ENCODE measurements at regions not wholly inside any gene's neighbourhood (a gene's known extent, or its start where the extent isn't known, plus 50 kb on each side); places are given as distances from the start of the nearest gene placed in this dataset.
"Not testable (repeated sequence)": the region's sequence is repeated elsewhere in the genome, so short reads cannot be mapped to it uniquely, and the experiment has no call there.

DNA sequence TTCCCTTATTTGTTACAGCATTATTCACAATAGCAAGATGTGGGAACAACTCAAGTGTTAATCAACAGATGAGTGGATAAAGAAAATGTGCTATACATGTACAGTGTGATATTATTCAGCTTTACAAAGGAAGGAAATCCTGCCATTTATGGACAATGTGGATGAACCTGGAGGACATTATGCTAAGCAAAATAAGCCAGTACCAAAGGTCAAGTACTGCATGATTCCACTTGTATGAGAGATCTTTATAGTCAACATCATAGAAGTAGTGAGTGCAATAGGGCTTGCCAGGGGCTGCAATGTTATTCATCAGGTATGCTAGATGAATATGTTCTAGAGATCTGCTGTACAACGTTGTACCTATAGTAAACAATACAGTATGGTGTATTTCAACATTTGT is 138.5 kb upstream of the AGR3 start:
- DNase-seq: no peak

DNA sequence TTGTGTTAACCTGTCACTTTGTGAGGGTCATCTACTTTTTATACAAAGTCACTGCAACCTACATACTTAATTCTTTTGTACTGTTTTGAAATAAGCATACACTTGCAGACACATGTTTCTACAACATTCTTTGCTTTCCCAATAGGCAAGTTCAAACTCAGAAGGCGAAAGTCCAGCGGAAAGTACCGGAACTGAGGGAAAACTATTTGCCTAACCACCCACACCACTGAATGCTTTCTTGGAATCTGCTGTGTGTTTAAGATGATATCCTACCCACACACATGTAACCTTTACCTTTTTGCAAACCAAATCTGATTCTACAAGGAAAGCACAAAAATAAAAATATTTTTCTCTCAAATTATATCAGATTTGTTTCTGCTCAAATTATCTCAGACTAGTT is 139.4 kb upstream of the AGR3 start:
- no peak for DNase-seq

DNA sequence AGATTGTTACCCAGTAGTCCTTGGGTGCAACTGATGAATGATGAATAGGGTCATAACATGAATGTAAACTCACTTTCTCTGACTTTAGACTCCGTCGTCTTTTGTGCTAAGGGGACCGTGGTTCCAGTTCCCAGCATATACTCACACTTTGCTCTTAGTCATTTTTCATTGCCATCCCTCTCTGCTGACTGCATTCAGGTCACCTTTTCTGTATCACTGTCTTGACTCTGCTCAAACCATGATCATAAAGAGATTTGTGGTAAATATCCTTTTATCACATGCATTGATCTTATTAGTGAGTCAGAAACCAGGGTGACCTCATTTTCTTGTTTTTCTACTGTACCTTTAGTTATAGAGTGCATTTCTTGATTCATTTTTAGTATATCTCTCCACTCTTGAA is 141.1 kb upstream of the AGR3 start:
- DNase-seq: no peak

DNA sequence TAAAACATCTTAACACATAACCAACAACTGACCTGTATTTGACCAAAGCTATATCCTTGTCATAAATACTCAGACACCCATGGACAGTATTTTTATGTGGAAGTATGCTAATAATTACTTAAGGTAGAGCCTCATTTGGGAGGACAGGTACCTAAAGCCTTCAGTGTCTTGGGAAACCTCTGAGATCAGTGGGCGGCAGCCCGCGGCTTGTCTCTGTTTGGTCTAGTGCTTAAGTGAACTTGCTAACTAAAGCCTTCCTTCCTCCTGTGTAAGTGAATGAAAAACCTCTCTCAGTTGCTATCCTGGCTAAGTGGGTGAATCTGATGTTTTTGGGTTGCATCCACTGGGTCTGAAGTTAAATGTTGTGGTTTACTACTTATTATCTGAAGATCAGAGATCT is 144.5 kb upstream of the AGR3 start:
- no peak for DNase-seq

DNA sequence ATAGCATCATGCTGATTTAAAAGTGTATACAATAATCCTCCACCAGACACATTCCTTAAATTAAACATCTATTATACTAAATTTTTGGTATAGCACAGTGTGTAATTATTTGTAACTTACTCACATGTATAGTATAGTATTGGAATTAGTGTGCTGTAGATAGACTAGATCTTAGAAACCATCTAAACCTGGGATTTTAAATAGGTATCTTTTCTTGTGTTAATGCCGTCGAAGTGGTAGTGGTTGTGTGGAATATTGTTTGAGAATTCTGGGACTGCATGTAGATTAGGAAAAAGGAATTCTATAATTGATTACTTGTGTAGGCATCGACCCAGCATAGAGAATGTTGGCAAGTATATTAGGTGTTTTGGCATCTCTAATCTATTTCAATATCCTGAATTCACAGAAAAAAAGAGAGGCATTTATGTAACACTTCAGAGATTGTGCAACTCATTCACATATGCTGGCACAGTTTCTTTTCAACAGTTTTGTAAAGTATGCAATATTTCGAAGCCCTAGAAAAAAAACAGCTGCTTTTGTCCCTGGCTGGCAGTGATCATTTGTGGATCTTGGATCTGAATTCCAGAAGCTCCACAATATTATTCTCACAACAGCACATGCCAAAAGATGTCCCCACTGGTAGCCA is 145.5 kb upstream of the AGR3 start:
- DNase-seq: no peak

DNA sequence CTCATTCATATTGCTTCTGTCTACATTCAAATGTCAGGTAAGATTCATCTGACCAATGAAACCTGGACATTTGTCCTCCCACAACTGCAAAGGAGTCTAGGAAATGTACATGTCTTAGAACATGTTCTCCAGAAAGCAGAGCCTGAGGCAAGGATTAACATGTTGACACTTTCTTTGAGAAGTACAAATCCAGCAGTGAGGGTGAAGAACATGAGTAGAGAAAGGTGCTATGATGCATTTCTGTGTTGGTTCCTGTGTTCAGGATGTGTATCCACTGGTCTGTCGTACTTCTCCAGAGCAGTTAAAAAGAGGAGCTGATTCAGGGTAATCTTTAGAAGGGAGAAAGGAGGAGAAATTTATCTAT is 146.0 kb upstream of the AGR3 start:
- no peak for DNase-seq

DNA sequence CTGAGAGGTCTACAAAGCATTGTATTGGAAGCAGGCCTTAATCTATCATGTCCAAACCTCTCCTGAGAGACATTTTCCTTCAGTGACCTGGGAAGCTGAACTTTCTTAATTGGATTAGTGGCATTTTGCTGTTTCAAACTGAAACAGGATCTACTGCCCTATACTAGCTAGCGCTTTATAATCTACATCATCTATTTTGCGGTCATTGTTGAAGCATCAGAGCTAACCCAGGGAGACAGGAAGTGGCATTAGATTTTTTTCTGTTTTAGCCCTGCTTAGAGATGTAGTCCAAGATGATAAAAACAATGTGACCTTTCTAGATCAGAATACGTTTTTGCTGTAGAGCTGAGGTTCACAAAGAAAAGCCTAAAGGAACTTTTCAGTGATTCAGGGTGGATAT is 147.4 kb upstream of the AGR3 start:
- no peak for DNase-seq

DNA sequence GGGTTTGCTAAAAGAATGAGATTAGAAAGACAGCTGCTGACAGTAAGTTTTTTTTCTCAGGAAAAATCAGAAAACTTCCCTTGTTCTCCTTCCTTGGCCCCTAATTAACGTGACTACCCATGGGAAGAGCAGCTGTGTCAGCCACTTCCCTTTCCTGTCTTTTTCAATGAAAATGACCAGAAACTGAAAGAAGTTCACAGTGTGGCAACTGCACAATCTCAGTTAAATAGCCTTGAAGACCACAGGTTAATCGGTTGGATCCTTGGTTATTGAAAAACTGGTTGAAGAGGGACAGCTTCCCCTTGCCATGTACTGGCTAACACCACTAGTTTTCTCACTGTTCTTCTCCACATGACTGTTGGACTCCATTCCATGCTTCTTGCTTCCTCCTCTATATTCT is 148.8 kb upstream of the AGR3 start:
- no peak for DNase-seq

DNA sequence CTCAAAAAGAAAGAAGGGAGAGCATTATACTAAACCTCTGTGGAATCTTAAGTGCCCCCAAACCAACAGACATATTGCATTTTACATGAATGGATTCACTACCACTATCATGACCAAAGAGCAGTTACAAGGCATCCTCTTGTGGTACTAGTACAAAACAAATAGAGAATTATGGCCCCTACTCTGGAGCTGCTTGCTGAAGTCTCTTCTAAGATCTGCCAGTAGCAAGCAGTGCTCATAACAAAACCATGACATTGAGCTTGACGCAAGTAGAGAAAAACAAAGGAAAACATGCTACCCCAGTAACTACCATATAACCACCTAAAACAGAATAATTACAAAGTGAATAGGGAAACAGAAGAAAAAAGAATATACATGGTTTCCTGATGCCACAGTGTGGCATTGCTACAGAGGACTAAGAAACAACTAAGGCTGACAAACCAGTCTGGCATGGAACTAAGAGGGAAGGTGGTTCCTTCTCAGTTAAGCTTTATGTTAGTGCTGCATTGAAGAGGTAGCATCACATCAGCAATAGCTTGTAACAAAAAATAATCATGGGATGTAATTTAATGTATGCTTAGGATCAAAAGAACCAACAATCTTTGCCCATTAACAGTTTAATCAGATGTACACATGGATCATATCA is 150.2 kb upstream of the AGR3 start:
- DNase-seq: no peak

DNA sequence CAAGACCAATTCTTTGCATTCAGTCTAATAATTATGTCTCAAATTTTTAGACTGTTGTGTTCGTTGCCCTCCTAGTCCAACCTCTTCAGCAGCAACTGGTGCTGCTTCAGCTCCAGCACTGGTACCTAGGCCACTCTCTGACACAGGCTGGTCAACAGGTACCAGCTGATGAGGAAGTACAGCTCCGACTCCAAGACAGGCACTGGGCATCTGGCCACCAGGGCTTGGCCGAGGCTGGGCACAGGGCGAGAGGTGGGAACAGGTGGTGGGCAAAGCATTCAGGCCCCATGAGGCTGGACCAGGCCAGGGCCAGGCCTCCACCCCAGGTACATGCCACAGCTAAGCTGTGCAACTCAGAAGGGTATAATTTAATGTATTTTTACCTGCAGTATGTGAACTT is 151.5 kb upstream of the AGR3 start:
- DNase-seq: no peak

DNA sequence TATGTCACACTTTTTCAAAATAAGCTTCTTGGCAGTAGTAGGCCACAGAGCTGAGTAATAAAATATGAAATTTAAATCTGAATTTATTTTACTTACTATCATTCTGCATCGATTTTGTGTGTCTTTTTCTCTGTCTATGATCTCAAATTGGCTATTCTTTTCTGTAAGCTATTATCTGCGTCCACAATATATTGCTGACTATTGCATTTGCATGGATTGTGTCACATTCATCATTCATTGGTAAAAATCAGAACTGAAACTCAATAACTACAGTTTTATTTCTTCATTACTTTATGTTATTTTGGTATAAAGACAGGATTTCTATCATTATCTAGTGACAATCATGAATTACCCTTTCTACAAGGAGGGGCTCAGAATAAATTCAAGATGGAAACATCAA is 154.8 kb upstream of the AGR3 start:
- DNase-seq: no peak

DNA sequence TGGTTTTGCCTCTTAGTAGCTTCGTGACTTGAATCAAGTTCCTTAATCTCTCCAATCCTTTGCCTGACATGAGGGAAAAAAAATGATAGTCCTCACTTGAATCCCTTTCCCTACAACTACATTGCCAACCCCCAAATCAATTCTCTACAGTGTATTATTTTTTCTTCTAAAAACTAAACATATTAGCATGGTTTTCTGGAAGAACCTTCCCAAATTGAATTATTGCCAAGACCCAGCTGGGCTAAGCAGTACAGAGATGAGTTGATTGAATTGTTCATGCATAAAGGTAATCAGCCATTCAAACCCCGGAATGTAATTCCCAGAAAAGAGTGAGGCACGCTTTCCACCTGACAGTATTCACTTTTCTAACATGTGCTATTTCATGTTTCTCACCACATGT is 155.6 kb upstream of the AGR3 start:
- no peak for DNase-seq

DNA sequence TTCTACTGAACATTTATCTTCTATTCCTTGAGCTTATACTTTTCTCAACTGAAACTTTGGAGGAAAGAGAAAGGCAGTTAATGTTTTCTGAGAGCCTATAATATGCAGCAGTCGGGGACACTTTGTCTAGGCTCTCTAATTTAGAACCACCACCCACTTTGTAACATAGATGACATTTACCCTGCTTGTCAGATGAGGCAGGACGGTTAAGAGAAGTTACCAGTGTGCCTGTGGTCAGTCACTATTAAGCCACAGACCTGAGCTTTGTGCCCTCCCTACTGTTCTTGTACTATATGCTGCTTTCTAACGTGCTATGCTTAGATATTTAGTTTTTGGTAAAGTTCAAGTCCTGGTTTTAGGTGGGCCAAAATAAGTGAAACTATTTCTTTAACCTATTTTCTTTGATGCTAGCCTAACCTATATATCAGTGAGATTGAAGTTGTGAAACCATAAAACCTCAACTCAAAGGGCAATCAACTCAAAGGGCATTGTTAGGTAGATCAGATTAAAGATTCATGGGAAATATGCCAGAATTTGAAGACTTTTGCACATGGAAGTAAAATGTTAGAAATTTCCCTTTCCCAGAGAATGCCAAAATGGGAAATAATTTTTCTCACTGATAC is 156.5 kb upstream of the AGR3 start:
- DNase-seq: no peak

DNA sequence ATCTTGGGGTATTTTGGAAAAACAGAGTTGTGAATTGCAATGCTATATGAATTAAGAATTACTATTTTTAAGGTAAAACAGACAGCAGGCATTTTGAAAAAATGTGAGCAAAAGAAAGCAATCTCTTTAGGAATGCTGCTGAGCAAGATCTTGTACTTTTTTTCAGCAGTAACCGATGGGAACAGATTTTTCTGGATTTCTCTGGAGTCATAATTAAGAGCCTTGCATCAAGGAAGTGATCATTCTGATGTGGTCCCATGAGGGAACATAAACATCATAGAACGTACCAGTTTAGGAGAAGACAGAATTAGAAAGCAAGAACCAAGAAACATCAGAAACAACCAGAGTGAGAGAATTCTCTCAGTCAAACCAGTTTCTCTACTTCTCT is 157.0 kb upstream of the AGR3 start:
- no peak for DNase-seq

DNA sequence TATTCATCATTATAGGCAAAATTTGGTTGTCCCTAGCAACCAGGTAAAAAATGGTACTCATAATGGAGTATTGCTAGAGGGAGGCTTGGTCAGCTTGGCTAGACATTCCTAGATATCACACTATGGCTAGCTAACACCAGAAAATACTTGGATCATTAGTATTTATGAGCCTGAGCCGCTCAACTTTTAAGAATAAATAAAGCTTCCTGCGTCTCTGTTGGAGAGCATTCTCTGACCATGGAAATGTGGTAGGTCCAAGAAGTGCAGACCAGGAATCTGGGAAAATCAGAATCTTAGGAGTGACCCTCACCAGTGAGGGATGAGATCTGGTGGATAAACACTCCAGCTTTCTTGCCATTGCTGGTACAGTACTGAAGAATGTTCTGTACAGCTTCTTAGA is 157.6 kb upstream of the AGR3 start:
- no peak for DNase-seq

DNA sequence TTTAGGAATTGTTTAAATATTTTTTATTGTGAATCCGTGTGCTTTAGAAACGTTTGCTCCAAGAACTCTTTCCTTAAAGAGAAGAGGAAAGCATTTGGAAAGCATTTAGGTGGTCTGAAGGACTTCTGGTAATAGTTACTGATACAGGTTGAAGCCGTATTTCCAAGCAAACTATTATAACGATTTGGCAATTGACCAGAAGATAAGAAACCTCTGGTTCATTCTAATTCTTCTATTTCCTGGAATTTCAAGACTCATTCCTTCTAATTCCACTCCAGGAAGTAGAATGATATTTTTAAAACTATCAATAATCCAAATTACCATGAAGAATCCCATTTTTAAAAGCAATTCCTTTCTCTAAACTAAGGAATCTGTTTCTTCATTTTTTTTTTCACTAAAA is 158.9 kb upstream of the AGR3 start:
- no peak for DNase-seq

DNA sequence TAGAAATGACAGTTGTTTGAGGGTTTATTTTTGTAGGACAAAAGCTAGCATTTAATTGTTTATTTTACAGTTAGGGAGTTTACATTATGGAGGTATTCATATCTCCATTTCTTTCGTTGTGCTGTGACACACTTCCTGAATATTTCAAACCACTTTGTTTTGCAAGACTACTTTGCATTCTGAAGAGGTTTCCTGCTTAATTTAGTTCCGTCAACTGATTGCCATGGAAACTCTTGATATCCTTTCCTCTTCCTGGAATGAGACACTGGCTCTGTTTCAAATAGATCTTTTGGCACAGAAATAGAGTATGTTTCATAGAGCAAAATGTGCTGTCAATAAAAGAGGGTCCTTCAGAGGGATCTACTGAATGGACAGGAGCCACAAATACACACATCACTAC is 159.5 kb upstream of the AGR3 start:
- no peak for DNase-seq

DNA sequence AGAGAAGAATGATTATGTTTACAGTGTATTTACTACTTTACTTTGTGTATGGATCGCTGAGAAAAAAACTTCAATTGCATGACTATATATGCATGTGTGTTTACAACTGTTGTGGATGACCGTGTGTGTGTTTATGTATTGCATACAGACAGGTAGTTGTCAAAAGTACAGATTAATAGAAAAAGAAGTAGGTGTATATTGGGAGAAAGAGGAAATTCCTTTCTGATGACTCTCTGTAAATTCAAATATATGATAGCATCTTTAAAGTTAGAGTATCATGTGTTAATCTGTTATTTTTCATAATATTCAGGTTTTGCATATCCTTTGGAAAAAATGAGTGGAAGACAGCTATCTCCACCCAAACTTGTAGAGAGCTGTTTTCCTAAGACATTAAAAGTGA is 160.4 kb upstream of the AGR3 start:
- DNase-seq: no peak

DNA sequence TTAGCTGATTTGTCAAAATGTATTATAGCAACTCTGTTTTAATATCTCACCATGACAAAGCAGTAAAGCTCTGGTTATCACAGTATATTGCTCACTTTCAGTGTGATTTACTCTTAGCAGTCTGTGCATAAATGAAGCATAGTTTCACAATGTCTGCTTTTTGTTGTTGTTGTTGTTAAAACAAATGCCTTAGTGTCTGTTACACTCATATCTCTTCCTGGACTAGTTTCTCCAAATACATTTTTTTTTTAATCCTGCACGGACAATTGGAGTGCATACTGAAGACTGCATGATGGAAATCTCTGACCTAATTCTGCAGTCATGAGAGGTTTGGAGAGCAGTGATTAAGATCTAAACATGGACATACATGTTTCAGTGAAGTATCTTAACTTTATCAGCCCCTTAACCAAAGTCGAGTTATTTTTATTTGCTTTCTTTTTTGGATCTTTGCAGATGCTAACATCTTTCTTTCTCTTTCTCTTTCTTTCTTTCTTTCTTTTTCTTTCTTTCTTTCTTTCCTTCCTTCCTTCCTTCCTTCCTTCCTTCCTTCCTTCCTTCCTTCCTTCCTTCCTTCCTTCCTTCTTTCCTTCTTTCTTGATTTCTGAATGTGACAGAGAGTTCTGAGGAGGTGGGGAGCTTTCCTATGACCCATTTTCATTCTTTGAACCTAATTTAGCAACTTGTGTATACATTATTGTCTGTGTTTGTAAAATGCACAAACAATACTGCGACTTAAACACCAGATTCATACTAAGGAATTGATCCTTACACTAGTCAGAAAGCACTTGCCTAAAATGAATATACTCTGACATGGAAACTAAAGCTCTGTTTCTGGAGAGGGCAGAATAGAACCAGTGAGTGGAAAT is 161.5 kb upstream of the AGR3 start:
- DNase-seq: no peak

DNA sequence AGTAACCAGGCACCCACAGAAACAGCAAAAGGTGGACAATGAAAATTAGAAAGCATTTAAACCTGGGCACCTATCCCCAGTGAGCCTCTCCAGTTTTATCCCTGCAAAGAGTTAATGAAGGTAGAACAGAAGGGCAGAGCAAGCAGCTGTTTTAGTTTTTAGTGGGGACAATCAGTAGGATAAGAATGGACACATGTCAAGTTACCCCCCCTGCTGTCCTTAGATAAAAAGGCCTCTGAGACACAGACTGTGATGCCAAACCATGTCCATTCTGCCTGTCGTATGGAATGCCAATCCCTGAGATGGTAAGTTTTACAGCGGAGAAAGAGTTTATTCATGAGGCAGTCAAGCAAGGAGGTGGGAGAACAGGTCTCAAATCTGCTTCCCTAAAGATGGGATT is 162.6 kb upstream of the AGR3 start:
- no peak for DNase-seq

DNA sequence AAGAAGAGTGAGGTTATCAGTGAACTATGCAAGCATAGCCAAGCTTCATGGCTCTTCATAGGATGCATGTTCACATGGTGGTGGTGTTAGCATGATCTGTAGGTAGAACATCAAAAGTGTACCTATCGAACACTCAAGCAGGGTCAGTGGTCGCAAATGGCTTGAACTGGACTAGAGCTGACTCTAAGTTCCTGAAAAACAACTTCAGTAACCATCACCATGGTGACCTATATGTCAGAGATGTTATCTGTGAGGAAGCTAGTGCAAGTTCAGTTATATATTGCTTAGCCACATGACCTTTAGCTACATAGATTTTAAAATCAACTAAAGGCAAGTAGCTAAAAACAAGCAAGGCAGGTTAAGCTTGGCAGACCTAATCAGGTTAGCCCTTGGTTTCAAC is 163.1 kb upstream of the AGR3 start:
- no peak for DNase-seq

DNA sequence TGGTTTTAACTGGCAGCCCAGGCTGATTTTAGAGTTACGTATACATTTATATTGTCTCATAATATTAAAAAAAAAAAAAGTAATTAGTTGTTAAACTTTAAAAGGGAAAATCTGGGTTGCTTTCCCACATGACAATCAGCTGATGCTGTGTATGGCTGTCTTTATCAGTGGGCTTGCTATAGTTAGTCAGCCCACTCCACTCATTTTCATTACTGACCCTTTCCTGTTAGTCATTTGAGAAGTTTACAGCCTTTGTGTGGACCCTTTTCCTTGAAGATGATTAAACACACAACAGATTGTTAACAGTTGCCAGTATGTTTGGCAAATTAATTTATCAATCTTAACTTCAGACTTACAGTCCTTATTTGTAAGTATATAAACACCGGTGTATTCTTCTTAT is 164.5 kb upstream of the AGR3 start:
- no peak for DNase-seq

DNA sequence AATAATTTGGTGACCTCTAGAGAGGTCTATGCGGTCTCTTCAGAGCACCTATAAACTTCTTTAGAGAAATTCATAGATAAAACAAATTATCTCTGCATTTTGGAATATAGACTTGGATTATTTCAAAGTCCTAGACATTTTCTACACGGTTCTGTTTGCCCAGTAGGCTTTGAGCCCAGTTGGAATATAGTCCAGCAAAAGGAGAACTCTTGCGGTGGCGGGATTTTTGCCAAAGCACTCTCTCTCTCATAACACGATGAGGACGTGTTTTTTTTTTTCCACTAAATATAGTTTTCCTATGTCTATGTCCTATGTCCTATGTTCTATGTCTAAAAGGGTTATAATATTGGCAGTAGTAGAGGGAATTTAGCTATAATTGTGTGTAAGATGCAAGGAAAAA is 164.9 kb upstream of the AGR3 start:
- DNase-seq: no peak

DNA sequence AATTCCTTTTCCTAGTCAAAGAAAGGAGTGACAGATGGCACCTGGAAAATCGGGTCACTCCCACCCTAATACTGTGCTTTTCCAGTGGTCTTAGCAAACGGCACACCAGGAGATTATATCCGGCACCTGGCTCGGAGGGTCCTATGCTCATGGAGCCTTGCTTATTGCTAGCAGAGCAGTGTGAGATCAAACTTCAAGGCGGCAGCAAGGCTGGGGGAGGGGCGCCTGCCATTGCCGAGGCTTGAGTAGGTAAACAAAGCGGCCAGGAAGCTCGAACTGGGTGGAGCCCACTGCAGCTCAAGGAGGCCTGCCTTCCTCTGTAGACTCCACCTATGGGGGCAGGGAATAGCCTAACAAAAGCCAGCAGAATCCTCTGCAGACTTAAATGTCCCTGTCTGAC is 171.4 kb upstream of the AGR3 start:
- not testable (repeated sequence) for DNase-seq
